Esophagus squamous epithelium (tissue), 5 donors: ENCODE measurements at regions not wholly inside any gene's neighbourhood (a gene's known extent, or its start where the extent isn't known, plus 50 kb on each side); places are given as distances from the start of the nearest gene placed in this dataset.

Source experiments
- DNase-seq: peaks from one replicate; lab custom pipeline; 2025; lab: John Stamatoyannopoulos, UW
- H3K27ac ChIP-seq, 4 donors: fragments of 200-600 bp; sonication (generic); one replicate each; pipeline ENCODE4 v1.5.1; 2016 to 2019; ENCODE audit warnings: mild to moderate bottlenecking in 1 of 4
- H3K27me3 ChIP-seq, 4 donors: fragments of 200-600 bp; sonication (generic); 1 replicate in 3 of 4; 2 replicates in 1 of 4; pipeline versions ENCODE4 v1.5.1 to v1.6.0; 2017 to 2021; ENCODE audit warnings: antibody characterized with exemption in 1 of 4
- H3K36me3 ChIP-seq, 3 donors: fragments of 200-600 bp; sonication (generic); one replicate each; pipeline ENCODE4 v1.5.1; 2016 to 2019
- H3K4me1 ChIP-seq, 3 donors: fragments of 200-600 bp; sonication (generic); one replicate each; pipeline ENCODE4 v1.5.1; 2017 to 2019
- H3K4me3 ChIP-seq, 4 donors: fragments of 200-600 bp; sonication (generic); 1 replicate in 3 of 4; 2 replicates in 1 of 4; pipeline ENCODE4 v1.5.1; 2016 to 2019; ENCODE audit warnings: mild to moderate bottlenecking in 2 of 4, moderate library complexity in 1 of 4
- H3K9me3 ChIP-seq, 3 donors: fragments of 200-600 bp; sonication (generic); one replicate each; pipeline ENCODE4 v1.5.1; 2016 to 2019
- POLR2A ChIP-seq, 4 donors: fragments of 450-650 bp; IDR thresholded peaks; one replicate each; pipeline ENCODE4 v1.6.1; 2017; ENCODE audit warnings: antibody characterized with exemption in 4 of 4, mild to moderate bottlenecking in 4 of 4, moderate library complexity in 3 of 4
- WGBS, 2 donors: methylation state at CpG; one replicate each; pipeline ENCODE4 v1.1.5; 2018; 5-methylcytosine and 5-hydroxymethylcytosine counted together
- intact Hi-C: fragments of 100-400 bp; cut with DNase I; formaldehyde crosslinking; loops from one replicate; pipeline ENCODE4 v1.15.0; 2022
- TF ChIP-seq, protein P1 (sequence below), 6 experiments: fragments of 450-650 bp in 4 of 6; fragments of 200-600 bp in 2 of 6; sonication (generic) in 2 of 6; IDR thresholded peaks; one replicate each; pipeline ENCODE4 v1.5.1; 2016 to 2019; ENCODE audit warnings: antibody characterized with exemption in 6 of 6, mild to moderate bottlenecking in 4 of 6, moderate library complexity in 4 of 6
- donor health status: DM: yes; HTN: yes; CAD: no.

DNA sequence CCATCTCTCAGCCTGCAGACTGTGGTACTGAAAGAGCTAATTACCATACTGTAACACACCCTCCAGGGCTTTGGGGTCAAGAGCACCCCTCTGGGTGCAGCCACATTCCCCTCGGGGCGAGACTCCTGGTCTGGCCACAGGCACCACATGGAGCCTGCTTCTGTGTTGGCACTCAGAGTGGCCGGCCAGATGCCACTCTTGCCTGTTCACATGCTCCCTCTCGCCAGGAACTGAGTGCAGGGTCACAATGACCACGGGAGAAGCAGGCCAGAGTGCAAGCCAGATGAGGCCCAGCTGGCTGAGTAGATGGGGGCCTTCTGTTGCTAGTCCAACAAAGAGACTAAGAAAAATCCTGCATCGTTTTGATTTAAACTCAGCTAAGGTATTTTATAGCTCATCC, 864.0 kb downstream of the KCNT2 start:
- Histone ChIP-seq H3K4me1 (peaks cover 0 to 7% (median 0%) of the 10 kb centered on the region in 3 donors), H3K4me3 (no peak overlapping the region), H3K27ac (no peak overlapping the region), H3K27me3 (no peaks in the 10 kb centered on the region), H3K9me3 (no peaks in the 10 kb centered on the region), H3K36me3 (no peaks in the 10 kb centered on the region)
- WGBS, 2 donors = 56 to 87% methylated on average over 1 to 5 of the region's 6 CpGs
- DNase-seq = no peak
- intact Hi-C loops = no loop called here
- TF ChIP-seq, protein P1, sequence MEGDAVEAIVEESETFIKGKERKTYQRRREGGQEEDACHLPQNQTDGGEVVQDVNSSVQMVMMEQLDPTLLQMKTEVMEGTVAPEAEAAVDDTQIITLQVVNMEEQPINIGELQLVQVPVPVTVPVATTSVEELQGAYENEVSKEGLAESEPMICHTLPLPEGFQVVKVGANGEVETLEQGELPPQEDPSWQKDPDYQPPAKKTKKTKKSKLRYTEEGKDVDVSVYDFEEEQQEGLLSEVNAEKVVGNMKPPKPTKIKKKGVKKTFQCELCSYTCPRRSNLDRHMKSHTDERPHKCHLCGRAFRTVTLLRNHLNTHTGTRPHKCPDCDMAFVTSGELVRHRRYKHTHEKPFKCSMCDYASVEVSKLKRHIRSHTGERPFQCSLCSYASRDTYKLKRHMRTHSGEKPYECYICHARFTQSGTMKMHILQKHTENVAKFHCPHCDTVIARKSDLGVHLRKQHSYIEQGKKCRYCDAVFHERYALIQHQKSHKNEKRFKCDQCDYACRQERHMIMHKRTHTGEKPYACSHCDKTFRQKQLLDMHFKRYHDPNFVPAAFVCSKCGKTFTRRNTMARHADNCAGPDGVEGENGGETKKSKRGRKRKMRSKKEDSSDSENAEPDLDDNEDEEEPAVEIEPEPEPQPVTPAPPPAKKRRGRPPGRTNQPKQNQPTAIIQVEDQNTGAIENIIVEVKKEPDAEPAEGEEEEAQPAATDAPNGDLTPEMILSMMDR (IDR thresholded peaks at IDR 0.05) = no peak
- TF ChIP-seq POLR2A (IDR thresholded peaks at IDR 0.05) = no peak

- TF ChIP-seq, protein P1 (IDR thresholded peaks at IDR 0.05) = no peak
- TF ChIP-seq POLR2A (IDR thresholded peaks at IDR 0.05) = no peak
- no peaks in the 10 kb centered on the region for H3K9me3 ChIP-seq
- H3K4me1 ChIP-seq = peaks cover 0 to 7% (median 0%) of the 10 kb centered on the region in 3 donors
- H3K27ac ChIP-seq = no peak overlapping the region
- intact Hi-C loops = no loop called here
- no peak for DNase-seq
- H3K27me3 ChIP-seq = no peaks in the 10 kb centered on the region
- no peaks in the 10 kb centered on the region for H3K36me3 ChIP-seq
- H3K4me3 ChIP-seq = no peak overlapping the region
- 44 to 46% methylated on average over 1 of the region's 1 CpG for WGBS, 2 donors
These were observed 867.4 kb downstream of the KCNT2 start for GRCh38 chr1:195740862-195741261.

- TF ChIP-seq POLR2A (IDR thresholded peaks at IDR 0.05) = no peak
- TF ChIP-seq, protein P1 (IDR thresholded peaks at IDR 0.05) = no peak
- H3K36me3 ChIP-seq = no peaks in the 10 kb centered on the region
- H3K27ac ChIP-seq = no peak overlapping the region
- intact Hi-C loops = no loop called here
- H3K4me1 ChIP-seq = no peaks in the 10 kb centered on the region
- H3K27me3 ChIP-seq = no peaks in the 10 kb centered on the region
- H3K9me3 ChIP-seq = no peaks in the 10 kb centered on the region
- H3K4me3 ChIP-seq = no peak overlapping the region
- WGBS, 2 donors = 61 to 63% methylated on average over 3 of the region's 3 CpGs
- no peak for DNase-seq
These were observed 869.1 kb downstream of the KCNT2 start for GRCh38 chr1:195738966-195739650.

GRCh38 chr1:195735140-195735539, 873.1 kb downstream of the KCNT2 start:
- peaks cover 0 to 4% (median 0%) of the 10 kb centered on the region in 3 donors for H3K4me1 ChIP-seq
- no peak for DNase-seq
- no peak overlapping the region for H3K27ac ChIP-seq
- no peaks in the 10 kb centered on the region for H3K9me3 ChIP-seq
- no peak overlapping the region for H3K4me3 ChIP-seq
- intact Hi-C loops = no loop called here
- H3K27me3 ChIP-seq = no peaks in the 10 kb centered on the region
- TF ChIP-seq, protein P1 (IDR thresholded peaks at IDR 0.05) = no peak
- TF ChIP-seq POLR2A (IDR thresholded peaks at IDR 0.05) = no peak
- no peaks in the 10 kb centered on the region for H3K36me3 ChIP-seq

- Histone ChIP-seq H3K27ac (no peak overlapping the region), H3K36me3 (no peaks in the 10 kb centered on the region), H3K4me1 (peaks cover 0 to 4% (median 0%) of the 10 kb centered on the region in 3 donors), H3K9me3 (no peaks in the 10 kb centered on the region), H3K27me3 (no peaks in the 10 kb centered on the region), H3K4me3 (no peak overlapping the region)
- 56 to 71% methylated on average over 1 of the region's 1 CpG for WGBS, 2 donors
- no peak for DNase-seq
- intact Hi-C loops = no loop called here
- TF ChIP-seq, protein P1 (IDR thresholded peaks at IDR 0.05) = peak in 5 of 6 experiments; percentile 15 to 68 (median 36)
- no peak for TF ChIP-seq POLR2A (IDR thresholded peaks at IDR 0.05)
These were observed 874.4 kb downstream of the KCNT2 start for GRCh38 chr1:195733826-195734225.
